T-helper 17 cell (primary cell): ENCODE measurements at regions not wholly inside any gene's neighbourhood (a gene's known extent, or its start where the extent isn't known, plus 50 kb on each side); places are given as distances from the start of the nearest gene placed in this dataset.

Source experiments
- ATAC-seq: fragments of 150-1000 bp; cut with Tn5 transposase; 2 replicates; pipeline ENCODE4 v1.10.0; 2021; ENCODE audit warnings: mild to moderate bottlenecking, moderate library complexity
- DNase-seq, 3 donors: peaks; one replicate each; pipeline versions ENCODE4 v3.0.0 to v3.0.0-alpha.2; 2020 to 2021
- H3K9me3 ChIP-seq: one replicate; pipeline ENCODE4 v1.7.0; 2013; ENCODE audit warnings: low read length, mild to moderate bottlenecking; ENCODE audit not compliant: control insufficient read depth, poor library complexity, severe bottlenecking
- H3K27ac Mint-ChIP-seq: one replicate; pipeline ENCODE4 v1.8.0; 2022; ENCODE audit warnings: mild to moderate bottlenecking, moderate library complexity, mixed read lengths
- H3K27me3 Mint-ChIP-seq: one replicate; pipeline ENCODE4 v1.8.0; 2022; ENCODE audit warnings: mixed read lengths
- H3K36me3 Mint-ChIP-seq: one replicate; pipeline ENCODE4 v1.8.0; 2022; ENCODE audit warnings: low read depth, mixed read lengths
- H3K4me1 Mint-ChIP-seq: one replicate; pipeline ENCODE4 v1.8.0; 2022; ENCODE audit warnings: mild to moderate bottlenecking, mixed read lengths
- H3K4me3 Mint-ChIP-seq: one replicate; pipeline ENCODE4 v1.8.0; 2022; ENCODE audit warnings: mild to moderate bottlenecking, moderate library complexity, mixed read lengths

DNA sequence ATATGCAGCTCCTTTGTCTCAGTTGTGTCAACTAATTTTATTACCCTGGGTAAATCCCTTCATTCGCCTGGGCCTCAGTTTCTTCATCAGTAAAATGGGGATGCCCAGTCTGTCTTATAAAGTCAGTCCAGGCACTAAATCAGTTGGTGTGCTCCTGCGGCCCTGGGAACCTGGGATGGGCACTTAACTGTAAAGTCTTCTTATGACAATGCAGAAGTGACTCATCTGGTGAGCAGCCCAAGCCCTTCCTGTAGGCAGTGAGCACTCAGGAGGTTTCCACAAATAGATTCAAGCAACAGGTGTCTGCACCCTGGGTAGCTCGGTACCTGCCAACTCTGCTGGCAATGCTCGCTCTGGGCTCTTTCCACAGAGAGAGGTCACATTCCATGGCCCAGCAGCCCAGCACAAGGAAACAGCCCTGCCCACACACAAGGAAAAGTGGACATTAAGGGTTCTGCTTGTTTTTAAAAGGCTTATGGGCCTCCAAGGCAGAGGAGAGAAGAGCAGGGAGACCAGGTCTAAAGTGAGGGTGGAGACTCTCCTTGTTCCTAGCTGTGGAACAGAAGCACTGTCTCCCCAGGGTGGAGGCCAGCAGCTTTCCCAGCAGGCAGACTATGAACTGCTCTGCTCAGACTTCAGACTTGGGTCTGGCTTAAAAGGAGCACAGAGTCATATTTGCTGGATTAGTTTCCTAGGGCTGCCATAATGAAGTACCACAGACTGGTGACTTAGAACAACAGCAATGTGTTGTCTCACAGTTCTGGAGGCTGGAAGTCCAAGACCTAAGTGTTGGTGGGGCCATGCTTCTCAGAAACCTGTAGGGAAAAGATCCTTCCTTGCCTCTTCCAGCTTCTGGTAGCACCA lies 89.7 kb upstream of the ADRA1B start:
- no peaks in the 10 kb centered on the region for H3K9me3 ChIP-seq
- Mint-ChIP-seq H3K4me1 (no peaks in the 10 kb centered on the region), H3K27me3 (peaks cover 29% of the 10 kb centered on the region), H3K27ac (no peak overlapping the region), H3K4me3 (no peak overlapping the region), H3K36me3 (no peaks in the 10 kb centered on the region)
- no peak for ATAC-seq
- DNase-seq: no peak

DNA sequence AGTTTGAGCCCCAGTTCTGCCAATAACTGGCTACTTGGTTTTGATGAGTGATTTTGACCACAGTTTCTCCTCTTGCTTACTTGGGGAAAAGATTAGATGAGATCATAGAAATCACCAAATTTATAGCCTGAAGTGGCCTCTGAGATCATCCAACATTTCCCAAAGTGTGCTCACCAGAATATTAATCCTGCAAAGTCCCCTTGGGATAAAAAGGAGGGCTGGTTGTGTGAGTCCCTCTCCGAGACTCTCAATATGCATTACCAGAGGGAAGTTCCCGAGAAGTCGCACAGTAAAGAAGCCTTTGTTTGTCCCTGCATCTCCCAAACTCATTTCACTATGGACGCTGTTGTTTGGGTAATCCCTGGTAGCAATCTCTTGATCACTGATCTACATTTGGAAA lies 88.4 kb upstream of the ADRA1B start:
- Mint-ChIP-seq H3K36me3 (no peaks in the 10 kb centered on the region), H3K27me3 (peaks cover 30% of the 10 kb centered on the region), H3K4me1 (no peaks in the 10 kb centered on the region), H3K27ac (no peak overlapping the region), H3K4me3 (no peak overlapping the region)
- no peak for DNase-seq
- H3K9me3 ChIP-seq: no peaks in the 10 kb centered on the region
- ATAC-seq: no peak

DNA sequence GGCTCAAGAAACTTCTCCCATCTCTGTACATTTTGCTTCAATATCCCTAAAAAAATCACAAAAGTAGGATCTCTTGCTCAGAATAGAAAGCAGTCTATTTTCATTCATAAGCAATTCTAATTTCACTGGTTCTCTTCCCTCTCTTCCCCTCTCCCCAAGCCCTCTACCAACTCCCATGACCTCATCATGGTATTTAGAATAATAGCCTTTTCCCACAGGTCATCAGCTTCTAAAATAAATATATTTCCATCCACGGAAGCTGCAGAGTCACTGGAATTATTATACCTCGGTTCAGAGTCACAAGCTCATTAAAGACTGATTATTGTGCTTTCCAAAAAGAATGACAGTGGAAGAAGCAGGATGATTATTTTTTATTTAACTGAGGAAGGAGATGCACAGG lies 84.2 kb upstream of the ADRA1B start:
- ATAC-seq (no peak), DNase-seq (no peak)
- H3K27me3 Mint-ChIP-seq: peaks cover 35% of the 10 kb centered on the region
- no peaks in the 10 kb centered on the region for H3K36me3 Mint-ChIP-seq
- H3K4me3 Mint-ChIP-seq: no peak overlapping the region
- no peak overlapping the region for H3K27ac Mint-ChIP-seq
- no peaks in the 10 kb centered on the region for H3K4me1 Mint-ChIP-seq
- no peaks in the 10 kb centered on the region for H3K9me3 ChIP-seq

DNA sequence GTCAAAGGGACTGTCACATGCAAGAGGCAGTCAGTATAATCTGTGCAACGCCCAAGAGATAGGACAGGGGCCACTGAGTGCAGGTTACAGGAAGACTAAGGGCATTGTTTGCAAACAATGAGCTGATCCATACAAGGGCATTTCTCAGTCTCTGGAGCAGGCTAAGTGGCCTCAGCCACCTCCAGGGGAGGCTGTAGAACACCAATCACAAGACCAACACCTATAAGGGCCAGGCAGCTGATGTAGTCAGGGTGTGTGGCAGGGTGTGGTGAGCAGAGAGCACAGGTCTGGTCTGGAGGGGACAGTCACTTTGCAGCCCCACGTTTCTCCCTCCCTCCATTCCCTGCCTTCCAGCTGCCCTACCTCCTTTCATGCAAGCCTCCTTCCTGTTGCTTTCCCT lies 83.2 kb upstream of the ADRA1B start:
- no peak overlapping the region for H3K4me3 Mint-ChIP-seq
- H3K9me3 ChIP-seq: no peaks in the 10 kb centered on the region
- no peak overlapping the region for H3K27ac Mint-ChIP-seq
- H3K4me1 Mint-ChIP-seq: no peaks in the 10 kb centered on the region
- ATAC-seq (no peak), DNase-seq (no peak)
- H3K36me3 Mint-ChIP-seq: no peaks in the 10 kb centered on the region
- peaks cover 35% of the 10 kb centered on the region for H3K27me3 Mint-ChIP-seq

- DNase-seq: no peak
- H3K27ac Mint-ChIP-seq: no peak overlapping the region
Observed at GRCh38 chr5:159833846-159834245, 82.4 kb upstream of the ADRA1B start.

DNA sequence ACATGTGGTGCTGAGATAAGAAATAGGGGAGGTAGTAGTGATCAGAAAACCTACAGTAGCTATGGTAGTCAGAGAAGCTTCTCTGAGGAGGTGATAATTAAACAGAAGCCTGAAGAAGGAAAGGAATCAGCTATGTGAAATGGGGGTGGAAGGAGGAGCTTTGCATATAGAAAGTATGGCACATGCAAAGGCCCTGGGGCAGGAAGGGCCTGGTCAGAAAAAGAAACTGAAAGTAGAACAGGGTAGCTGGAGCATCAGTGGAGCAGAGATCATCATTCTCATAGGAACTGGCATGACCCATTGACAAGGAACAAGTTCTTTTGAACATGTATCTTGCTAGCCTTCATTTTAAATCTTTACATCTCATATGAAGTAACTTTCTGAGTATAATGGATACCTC lies 80.7 kb upstream of the ADRA1B start:
- peaks cover 29% of the 10 kb centered on the region for H3K27me3 Mint-ChIP-seq
- no peak for DNase-seq
- H3K27ac Mint-ChIP-seq: no peak overlapping the region
- no peaks in the 10 kb centered on the region for H3K4me1 Mint-ChIP-seq
- no peaks in the 10 kb centered on the region for H3K9me3 ChIP-seq
- no peaks in the 10 kb centered on the region for H3K36me3 Mint-ChIP-seq
- no peak for ATAC-seq
- no peak overlapping the region for H3K4me3 Mint-ChIP-seq

More at GRCh38 chr5:159833846-159834245, 82.4 kb upstream of the ADRA1B start:
- Mint-ChIP-seq H3K4me3 (no peak overlapping the region), H3K4me1 (no peaks in the 10 kb centered on the region), H3K36me3 (no peaks in the 10 kb centered on the region), H3K27me3 (peaks cover 35% of the 10 kb centered on the region)
- no peaks in the 10 kb centered on the region for H3K9me3 ChIP-seq
- no peak for ATAC-seq

DNA sequence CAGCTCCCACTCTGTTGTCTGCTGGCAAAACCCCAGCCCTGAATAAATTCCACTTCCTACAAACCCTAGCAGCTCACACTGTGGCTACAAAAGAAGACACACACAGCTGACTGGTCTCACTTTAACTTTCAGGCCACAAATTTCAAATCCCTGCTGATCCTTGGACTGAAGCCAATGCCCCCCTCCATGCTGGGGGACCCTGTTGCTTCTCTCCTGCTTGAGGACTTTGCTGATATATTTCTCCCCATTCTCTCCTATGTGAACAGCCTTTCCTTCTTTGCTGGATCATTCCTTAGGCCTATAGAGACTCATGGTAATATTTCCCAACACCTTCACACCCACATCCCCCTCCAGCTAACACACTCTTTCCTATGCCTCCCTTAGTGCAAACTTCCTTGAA lies 79.6 kb upstream of the ADRA1B start:
- no peaks in the 10 kb centered on the region for H3K36me3 Mint-ChIP-seq
- ATAC-seq (no peak), DNase-seq (no peak)
- no peak overlapping the region for H3K27ac Mint-ChIP-seq
- H3K27me3 Mint-ChIP-seq: peaks cover 21% of the 10 kb centered on the region
- H3K9me3 ChIP-seq: no peaks in the 10 kb centered on the region
- H3K4me3 Mint-ChIP-seq: no peak overlapping the region
- H3K4me1 Mint-ChIP-seq: no peaks in the 10 kb centered on the region

GRCh38 chr5:159837860-159838259 lies 78.4 kb upstream of the ADRA1B start:
- no peak overlapping the region for H3K27ac Mint-ChIP-seq
- no peaks in the 10 kb centered on the region for H3K9me3 ChIP-seq
- ATAC-seq (no peak), DNase-seq (no peak)
- H3K36me3 Mint-ChIP-seq: no peaks in the 10 kb centered on the region
- no peaks in the 10 kb centered on the region for H3K4me1 Mint-ChIP-seq
- peaks cover 10% of the 10 kb centered on the region for H3K27me3 Mint-ChIP-seq
- no peak overlapping the region for H3K4me3 Mint-ChIP-seq

- Mint-ChIP-seq H3K4me1 (no peaks in the 10 kb centered on the region), H3K4me3 (no peak overlapping the region), H3K27me3 (peaks cover 5% of the 10 kb centered on the region), H3K27ac (no peak overlapping the region), H3K36me3 (no peaks in the 10 kb centered on the region)
- DNase-seq (no peak), ATAC-seq (no peak)
- H3K9me3 ChIP-seq: no peaks in the 10 kb centered on the region
Observed at GRCh38 chr5:159838551-159839222, 77.6 kb upstream of the ADRA1B start.

DNA sequence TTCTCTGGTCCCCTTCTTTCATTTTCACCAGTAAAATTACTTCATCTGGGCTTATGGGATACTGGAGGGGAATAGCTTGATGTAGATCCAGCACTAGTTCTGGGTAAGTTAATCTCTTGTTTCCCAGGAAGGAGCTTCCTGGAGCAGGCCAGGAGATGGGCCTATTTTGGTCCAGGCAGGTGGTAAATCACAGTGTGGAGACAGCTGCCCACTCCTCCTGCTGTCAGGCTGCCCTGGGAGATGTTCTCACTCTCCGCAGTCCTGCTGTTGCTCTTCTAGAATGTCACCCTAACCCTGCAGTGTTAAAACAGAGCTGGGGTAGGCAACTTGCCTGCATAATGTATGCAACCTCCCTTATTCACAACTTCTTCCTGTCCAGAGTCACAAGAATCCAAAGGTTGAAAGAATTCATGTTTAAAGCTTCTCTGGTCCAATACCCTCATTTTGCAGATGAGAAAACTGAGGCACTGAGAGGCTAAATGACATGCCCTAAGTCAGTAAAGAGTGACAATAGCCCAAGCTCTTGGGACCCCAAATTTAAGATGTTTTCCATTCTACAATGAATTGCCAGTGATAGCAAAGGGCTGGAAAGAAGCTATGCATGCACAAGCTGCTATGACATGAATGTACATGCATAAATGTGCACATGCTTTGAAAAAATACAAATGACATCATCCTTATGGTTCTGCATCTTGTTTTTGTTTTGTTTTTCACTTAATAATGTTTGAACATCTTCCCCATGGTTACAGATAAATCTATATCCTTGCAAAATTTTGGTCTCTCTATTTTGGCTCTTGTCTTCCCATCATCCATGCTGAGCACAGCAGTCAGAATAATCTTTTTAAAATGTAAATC lies 71.8 kb upstream of the ADRA1B start:
- no peak for DNase-seq
- H3K27ac Mint-ChIP-seq: no peak overlapping the region
- H3K27me3 Mint-ChIP-seq: peaks cover 12% of the 10 kb centered on the region

DNA sequence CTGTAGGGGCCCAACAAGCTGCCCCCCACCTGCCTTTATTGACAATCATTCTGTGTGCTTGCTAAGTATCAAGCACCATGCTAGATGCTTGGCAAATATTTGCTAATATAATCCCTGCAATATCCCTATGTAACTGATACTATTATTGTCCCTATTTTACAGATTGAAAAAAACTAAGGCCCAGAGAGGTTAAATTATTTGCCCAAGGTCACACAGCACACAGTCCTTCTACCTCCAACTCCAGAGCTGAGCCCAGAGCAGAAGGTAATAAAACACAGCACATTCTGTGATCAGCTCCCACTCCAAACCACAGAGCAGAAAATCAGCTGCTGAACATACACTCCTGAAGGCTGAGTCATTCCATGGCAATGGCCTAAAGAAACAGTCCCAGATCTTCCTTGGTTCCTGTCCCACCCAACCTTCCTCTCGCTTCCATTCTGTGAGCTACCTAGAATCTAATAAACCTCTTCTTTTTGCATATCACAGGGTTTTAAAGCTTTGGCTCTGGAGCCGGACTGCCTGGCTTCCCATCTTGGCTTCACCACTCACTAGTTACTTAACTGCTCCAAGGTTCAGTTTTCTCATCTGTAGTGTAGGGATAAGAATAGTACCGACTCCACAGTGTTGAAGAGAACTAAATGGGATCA lies 66.7 kb upstream of the ADRA1B start:
- no peak overlapping the region for H3K27ac Mint-ChIP-seq
- peaks cover 15% of the 10 kb centered on the region for H3K27me3 Mint-ChIP-seq
- ATAC-seq (no peak), DNase-seq (no peak)
- no peaks in the 10 kb centered on the region for H3K4me1 Mint-ChIP-seq
- no peak overlapping the region for H3K4me3 Mint-ChIP-seq
- no peaks in the 10 kb centered on the region for H3K36me3 Mint-ChIP-seq
- no peaks in the 10 kb centered on the region for H3K9me3 ChIP-seq

More for the DNA sequence above, 71.8 kb upstream of the ADRA1B start:
- no peaks in the 10 kb centered on the region for H3K9me3 ChIP-seq
- no peaks in the 10 kb centered on the region for H3K36me3 Mint-ChIP-seq
- no peak for ATAC-seq
- H3K4me3 Mint-ChIP-seq: no peak overlapping the region
- no peaks in the 10 kb centered on the region for H3K4me1 Mint-ChIP-seq

GRCh38 chr5:159850160-159850559 lies 66.1 kb upstream of the ADRA1B start:
- Mint-ChIP-seq H3K27me3 (peaks cover 15% of the 10 kb centered on the region), H3K4me3 (no peak overlapping the region), H3K4me1 (no peaks in the 10 kb centered on the region), H3K36me3 (no peaks in the 10 kb centered on the region), H3K27ac (no peak overlapping the region)
- ATAC-seq (no peak), DNase-seq (no peak)
- no peaks in the 10 kb centered on the region for H3K9me3 ChIP-seq

DNA sequence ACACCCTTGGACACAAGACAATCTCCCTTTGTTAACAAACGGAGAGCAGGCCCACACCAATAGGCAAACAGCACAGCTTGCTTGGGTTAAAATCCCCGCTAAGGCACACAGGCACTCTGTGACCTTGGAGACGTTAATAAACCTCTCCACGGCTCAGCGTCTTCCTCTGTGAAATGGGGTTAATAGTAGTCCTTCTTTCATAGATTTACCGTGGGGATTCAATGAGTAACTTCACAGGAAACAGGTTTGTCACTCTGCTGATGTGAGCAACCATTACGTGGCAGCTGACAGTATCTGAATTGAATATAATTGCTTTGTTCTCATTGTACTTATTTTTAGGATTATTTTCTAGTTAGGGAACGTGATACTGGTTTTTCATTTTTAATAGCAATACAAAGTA lies 65.2 kb upstream of the ADRA1B start:
- DNase-seq (no peak), ATAC-seq (no peak)
- Mint-ChIP-seq H3K4me3 (no peak overlapping the region), H3K36me3 (no peaks in the 10 kb centered on the region), H3K4me1 (no peaks in the 10 kb centered on the region), H3K27me3 (peaks cover 14% of the 10 kb centered on the region), H3K27ac (no peak overlapping the region)
- no peaks in the 10 kb centered on the region for H3K9me3 ChIP-seq
